HG03175 (cell line): ENCODE measurements at regions not wholly inside any gene's neighbourhood (a gene's known extent, or its start where the extent isn't known, plus 50 kb on each side); places are given as distances from the start of the nearest gene placed in this dataset.
"Not testable (repeated sequence)": the region's sequence is repeated elsewhere in the genome, so short reads cannot be mapped to it uniquely, and the experiment has no call there.

ENCODE experiments used
- ATAC-seq: cut with Tn5 transposase; IDR thresholded peaks from one replicate; pipeline ENCODE4 v1.9.1; 2021; ENCODE audit warnings: mild to moderate bottlenecking, moderate library complexity; ENCODE audit not compliant: unreplicated experiment

DNA sequence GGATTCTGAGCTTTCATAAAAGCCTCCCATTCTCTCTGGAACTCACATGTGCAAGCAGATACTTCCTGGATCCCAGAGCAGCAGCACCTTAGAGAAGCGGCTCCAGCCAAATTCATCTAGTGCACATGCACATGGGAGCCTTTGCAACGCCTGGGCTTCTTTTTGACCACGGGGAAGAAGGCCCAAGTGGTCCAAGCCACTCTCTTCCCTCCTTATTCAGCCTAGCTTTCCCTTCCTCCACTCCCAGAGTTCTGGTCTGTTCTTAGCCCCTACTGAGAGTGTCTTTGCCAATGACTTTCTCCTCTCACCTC, 118.7 kb downstream of the ZNF365 start:
- ATAC-seq = no peak

DNA sequence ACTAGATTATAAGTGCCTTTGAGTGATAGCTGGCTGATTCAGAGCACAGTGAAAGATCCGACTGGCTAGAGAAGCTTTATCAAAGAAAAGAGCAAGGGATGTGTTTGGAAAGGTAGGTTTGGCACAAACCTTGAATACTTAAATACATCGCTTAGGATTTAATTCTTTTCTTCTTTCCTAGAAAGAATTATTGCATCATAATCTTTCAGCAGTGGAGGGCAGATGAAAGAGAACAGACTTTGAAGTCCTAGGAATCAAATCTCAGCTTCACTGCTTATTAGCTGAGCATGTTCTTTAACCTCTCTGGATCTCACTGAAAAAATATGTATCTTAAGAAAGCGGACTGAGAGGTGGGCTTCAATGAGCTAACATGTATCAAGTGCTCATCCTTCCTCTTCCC, 122.8 kb downstream of the ZNF365 start:
- ATAC-seq = no peak

DNA sequence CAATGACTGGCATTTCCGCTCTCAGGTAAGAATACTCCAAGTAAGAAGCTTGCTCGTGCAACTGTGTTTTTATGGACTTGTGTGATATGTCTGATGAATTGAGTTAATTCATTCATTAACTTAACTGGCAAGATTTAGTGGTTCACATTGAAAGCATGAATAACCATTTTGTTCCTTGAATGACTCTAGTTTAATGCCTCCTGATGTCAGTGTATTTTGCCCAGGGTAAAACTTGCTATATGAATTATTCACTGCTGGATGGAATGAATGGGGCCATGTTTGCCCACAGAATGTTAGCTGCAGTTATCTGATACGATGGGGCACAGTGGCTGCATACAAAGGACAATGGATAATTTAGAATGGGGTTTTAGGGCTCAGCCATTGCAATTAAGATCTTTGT, 124.1 kb downstream of the ZNF365 start:
- no peak for ATAC-seq

DNA sequence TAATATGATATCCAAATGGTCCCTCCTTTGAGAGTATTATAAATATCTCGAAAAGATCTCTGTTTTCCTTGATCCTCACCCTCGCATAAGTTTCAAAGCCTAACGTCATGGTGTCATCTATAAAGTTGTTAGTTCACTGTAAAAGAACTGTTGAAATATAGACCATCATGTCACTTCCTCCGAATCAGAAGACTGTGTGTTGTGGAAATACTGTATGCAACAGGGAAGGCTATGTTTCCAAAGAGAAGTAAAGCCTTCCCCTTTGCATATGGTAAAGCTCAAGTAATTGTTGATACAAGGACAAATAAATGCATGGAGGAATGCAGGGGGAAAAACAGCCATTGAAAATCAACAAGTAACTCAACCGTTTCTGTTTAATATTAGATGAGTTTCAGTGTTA, 125.9 kb downstream of the ZNF365 start:
- ATAC-seq = not testable (repeated sequence)

DNA sequence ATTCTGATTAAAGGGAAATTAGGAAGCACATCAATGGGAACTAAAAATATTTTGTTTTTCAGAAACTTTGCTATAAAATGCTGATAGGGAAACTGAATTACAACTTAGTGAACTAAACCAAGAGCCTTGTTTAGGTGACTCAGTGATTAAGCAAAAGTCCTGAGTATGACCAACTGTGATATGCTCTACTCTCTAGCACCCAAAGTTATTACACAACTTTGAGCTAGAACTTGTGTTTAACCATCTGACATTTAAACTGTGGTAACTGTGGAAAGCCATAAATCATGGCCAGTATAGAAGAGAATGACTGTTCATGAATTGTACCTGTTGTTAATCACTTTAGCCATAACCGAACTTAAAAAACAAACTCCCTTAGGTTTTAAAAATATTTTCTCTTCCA, 127.4 kb downstream of the ZNF365 start:
- ATAC-seq = no peak

- no peak for ATAC-seq
Observed at GRCh38 chr10:62502995-62503613, 128.9 kb downstream of the ZNF365 start.

GRCh38 chr10:62503872-62504271, 129.7 kb downstream of the ZNF365 start:
- ATAC-seq = no peak

GRCh38 chr10:62506371-62506770, 132.2 kb downstream of the ZNF365 start:
- no peak for ATAC-seq

GRCh38 chr10:62511238-62511637, 137.1 kb downstream of the ZNF365 start:
- no peak for ATAC-seq

GRCh38 chr10:62511656-62512055, 137.5 kb downstream of the ZNF365 start:
- peak; percentile 88 for ATAC-seq

GRCh38 chr10:62512732-62513475, 138.7 kb downstream of the ZNF365 start:
- no peak for ATAC-seq

- no peak for ATAC-seq
Observed at GRCh38 chr10:62514079-62514693, 140.0 kb downstream of the ZNF365 start.

GRCh38 chr10:62517252-62517651, 143.1 kb downstream of the ZNF365 start:
- no peak for ATAC-seq

DNA sequence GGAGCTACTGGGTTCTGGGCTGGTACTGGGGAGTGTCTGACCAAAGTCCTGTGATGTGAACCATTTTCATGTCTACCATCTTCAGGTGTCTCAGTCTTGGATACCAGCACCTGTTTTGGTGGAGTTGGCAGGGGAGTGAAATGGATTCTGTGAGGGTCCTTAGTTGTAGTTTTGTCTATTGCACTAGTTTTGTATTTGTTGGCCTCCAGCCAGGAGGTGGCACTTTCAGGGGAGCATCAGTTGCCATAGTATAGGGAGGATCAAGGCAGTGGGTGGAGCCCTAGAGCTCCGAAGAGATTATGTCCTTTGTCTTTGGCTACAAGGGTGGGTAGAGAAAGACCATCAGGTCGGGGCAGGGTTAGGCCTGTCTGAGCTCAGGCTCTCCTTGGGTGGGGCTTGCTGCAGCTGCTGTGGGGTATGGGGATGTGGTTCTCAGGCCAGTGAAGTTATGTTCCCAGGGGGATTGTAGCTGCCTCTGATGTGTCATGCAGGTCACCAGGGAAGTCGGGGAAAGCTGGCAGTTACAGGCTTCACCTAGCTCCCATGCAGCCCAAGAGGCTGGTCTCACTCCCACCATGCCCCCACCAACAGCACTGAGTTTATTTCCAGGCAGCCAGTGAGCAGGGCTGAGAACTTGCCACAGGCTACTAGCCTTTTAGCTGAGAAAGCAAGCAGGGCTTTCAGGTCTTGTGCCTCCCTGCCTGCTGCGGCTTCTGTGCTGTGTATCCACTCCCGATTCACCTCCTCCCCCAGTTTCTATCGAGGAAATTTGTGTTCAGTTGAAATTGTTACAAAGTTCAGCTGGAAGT, 153.1 kb downstream of the ZNF365 start:
- ATAC-seq = peak; percentile 64

DNA sequence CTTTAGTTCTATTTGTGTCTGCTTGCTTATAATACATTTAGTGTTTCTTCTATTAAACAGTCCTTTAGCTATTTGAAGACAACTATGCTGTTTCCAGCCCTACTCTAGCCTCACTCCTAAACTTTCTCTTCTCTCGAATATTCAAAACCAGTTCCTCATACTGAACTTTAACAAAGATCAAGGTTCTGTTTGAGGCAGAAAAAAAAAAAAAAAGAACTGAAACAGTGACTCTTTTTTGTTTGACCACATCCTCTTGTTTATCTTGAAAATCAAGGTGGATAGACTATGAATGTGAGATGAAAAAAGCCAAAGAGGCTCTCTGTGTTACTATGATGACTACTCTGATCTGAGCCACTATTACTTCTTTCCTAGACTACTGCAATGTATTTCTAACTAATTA, 154.3 kb downstream of the ZNF365 start:
- ATAC-seq = peak; percentile 90

GRCh38 chr10:62529396-62529795, 155.2 kb downstream of the ZNF365 start:
- no peak for ATAC-seq

- ATAC-seq = no peak
Observed at GRCh38 chr10:62534031-62534430, 159.9 kb downstream of the ZNF365 start.

- ATAC-seq = no peak
Observed at GRCh38 chr10:62538606-62539005, 164.4 kb downstream of the ZNF365 start.

GRCh38 chr10:62540389-62540788, 166.2 kb downstream of the ZNF365 start:
- peak; percentile 41 for ATAC-seq

GRCh38 chr10:62541811-62542210, 167.6 kb downstream of the ZNF365 start:
- no peak for ATAC-seq

DNA sequence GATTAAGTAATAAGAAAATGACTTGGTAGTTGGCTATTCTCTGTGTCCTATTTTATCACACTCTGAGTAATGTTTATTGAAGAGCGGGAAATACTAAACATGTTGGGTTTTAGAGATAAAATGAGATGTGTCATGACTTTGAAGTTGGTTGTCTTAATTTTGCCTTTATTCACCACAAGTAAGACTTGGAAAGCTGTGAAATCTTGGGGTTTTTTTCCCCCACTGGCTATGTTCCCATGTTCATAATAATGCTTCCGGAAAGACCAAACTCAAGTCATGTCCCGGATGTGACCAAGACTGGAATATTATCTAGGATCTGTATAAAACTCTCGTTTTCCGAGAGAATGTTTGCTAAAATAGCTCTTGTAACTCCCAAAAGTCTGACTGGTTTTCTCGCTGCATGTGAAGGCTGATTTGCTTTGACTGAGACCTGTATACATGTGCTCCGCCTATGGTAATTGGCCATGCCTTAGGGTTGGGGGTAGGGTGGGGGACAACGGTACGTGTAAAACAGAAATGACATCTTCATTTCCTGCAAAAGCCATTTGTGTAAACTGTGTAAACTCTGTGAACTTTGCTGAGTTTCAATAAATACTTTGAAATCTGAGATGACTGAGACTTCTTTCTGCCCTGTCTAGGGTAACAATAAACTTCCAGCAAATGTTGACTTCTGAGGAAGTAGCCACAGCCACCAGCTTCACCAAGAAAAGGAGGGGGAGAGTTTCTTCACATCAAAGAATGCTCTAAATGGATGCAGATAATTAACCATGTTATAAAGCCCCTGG, 169.6 kb downstream of the ZNF365 start:
- ATAC-seq = no peak
